Upper lobe of left lung (tissue), 4 donors: ENCODE measurements at regions not wholly inside any gene's neighbourhood (a gene's known extent, or its start where the extent isn't known, plus 50 kb on each side); places are given as distances from the start of the nearest gene placed in this dataset.

Source experiments
- CTCF ChIP-seq, 6 experiments: fragments of 450-650 bp in 4 of 6; fragments of 200-600 bp in 2 of 6; sonication (generic) in 2 of 6; IDR thresholded peaks; one replicate each; pipeline ENCODE4 v1.5.1; 2016 to 2019; ENCODE audit warnings: antibody characterized with exemption in 6 of 6
- EP300 ChIP-seq, 4 donors: sonication (generic); formaldehyde crosslinking; IDR thresholded peaks; one replicate each; pipeline ENCODE4 v1.5.1; 2017; ENCODE audit warnings: antibody characterized with exemption in 4 of 4, control low read depth in 2 of 4
- POLR2A ChIP-seq, 4 donors: fragments of 450-650 bp; IDR thresholded peaks; one replicate each; pipeline ENCODE4 v1.5.1; 2016 to 2017; ENCODE audit warnings: antibody characterized with exemption in 4 of 4, mild to moderate bottlenecking in 2 of 4
- POLR2AphosphoS5 ChIP-seq, 2 donors: sonication (generic); formaldehyde crosslinking; IDR thresholded peaks; one replicate each; pipeline ENCODE4 v1.5.1; 2017; ENCODE audit warnings: antibody characterized with exemption in 2 of 2

- TF ChIP-seq CTCF (IDR thresholded peaks at IDR 0.05) (no peak), POLR2AphosphoS5 (IDR thresholded peaks at IDR 0.05) (no peak), POLR2A (IDR thresholded peaks at IDR 0.05) (no peak), EP300 (IDR thresholded peaks at IDR 0.05) (no peak)
Observed at GRCh38 chr2:58921676-58922075, 680.6 kb upstream of the FANCL start.
